GM18505 (cell line): ENCODE measurements at regions not wholly inside any gene's neighbourhood (a gene's known extent, or its start where the extent isn't known, plus 50 kb on each side); places are given as distances from the start of the nearest gene placed in this dataset.

Experiments
- ATAC-seq: cut with Tn5 transposase; IDR thresholded peaks from one replicate; pipeline ENCODE4 v1.9.1; 2021; ENCODE audit not compliant: unreplicated experiment
- POLR2A ChIP-seq: IDR thresholded peaks from 4 replicates; pipeline ENCODE4 v1.6.1; 2011; ENCODE audit warnings: borderline replicate concordance; ENCODE audit not compliant: insufficient read depth, insufficient read length; ENCODE audit errors: extremely low read depth

DNA sequence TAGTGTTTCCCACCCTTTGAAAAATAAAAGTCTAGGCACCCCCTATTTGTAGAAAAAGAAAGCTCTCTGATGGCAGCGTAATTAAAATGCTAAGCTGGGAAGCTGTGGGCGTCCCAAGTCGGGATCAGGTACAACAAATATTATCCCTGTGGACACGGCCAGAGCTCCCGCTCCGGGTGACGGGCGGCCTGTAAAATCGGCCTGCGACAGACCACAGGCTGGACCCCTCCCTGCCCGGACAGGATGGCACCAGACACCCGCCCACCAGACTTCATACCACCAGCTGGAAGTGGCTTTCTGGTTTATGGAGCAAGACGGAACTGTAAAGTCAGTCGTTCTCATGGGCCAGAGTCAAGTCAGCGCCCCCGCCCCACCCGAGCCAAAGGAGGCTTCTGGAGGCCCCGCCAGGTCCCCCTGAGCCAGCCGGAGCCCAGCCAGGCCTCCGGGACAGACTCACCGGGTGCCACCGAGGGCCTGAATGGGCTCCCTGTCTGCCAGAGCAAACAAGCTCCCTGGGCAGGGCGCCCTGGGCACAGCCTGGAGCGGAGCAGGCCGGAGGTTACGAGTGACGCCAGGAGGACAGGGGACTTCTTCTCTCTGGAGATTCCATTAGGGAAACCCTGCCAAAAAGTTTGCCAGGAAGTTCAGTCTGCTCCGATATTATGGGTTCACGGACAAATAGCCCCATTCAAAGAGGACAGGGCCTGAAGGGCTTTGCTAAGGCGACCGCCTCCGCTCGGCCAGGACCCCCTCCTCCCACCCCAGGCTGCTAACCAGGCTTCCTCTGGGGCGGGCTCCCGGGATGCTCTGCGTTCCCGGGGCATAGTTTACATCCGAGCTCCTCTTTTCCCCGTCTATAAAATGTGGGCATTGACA, 173.7 kb downstream of the ERCC6L2 start:
- TF ChIP-seq POLR2A = no peak

DNA sequence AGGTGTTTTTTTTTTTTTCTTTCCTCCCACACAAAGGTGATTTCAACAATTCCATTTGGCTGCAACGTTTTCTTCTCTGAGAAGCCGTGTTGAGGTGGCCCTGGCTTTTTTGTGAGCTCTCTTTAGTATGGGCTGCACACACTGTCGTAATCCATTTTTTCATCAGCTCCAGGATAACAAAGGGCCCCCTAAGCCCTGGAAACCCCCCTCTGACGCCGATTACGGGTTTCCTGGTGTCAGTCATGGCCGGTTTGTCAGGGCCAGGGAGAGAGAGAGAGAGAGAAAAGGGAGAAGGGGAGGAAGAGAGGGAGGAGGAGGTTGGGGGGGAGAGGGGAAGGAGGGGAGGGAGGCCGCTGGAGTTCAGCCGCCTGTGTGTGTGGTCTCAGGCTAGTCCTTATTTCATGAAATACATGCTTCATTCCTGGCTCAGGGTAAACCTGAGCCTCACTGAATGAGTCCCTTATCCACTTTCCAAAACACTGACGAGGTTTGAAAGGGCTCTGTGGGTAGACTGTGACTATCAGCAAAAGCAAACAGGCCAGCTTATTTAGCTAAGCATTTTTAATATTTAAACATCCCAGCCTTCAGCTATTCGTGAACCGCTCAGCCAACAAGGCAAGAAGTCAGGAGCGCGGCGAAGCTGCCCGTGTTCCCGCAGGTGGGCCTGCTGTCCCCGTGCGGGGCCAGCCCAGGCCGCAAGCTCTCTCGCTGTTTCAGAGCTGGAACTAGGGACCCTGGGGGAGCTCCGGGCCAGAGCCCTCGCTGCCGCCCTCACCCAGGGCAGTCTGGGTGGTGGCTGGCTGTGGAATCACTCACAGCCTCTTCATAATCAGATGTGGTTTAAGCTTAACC, 172.8 kb downstream of the ERCC6L2 start:
- TF ChIP-seq POLR2A = no peak
- no peak for ATAC-seq

More for the DNA sequence above, 173.7 kb downstream of the ERCC6L2 start:
- ATAC-seq = no peak

DNA sequence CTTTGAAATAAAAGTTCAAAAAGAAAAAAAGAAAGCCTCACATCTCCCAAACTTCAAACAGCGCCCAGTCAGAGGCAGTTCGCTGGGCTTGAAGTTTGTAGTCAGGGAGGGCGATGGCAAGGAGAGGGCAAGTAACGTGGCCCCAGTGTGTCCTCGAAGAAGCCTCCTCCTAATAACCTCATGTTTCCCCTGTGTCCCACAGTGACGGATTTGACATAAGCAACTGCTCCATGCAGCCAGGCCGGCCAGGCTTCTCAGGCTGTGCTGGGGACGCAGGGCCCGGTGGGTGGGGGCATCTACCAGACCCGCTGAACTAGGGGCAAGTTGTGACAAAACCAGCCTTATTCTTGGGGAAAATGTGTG, 172.2 kb downstream of the ERCC6L2 start:
- TF ChIP-seq POLR2A = no peak
- ATAC-seq = no peak

DNA sequence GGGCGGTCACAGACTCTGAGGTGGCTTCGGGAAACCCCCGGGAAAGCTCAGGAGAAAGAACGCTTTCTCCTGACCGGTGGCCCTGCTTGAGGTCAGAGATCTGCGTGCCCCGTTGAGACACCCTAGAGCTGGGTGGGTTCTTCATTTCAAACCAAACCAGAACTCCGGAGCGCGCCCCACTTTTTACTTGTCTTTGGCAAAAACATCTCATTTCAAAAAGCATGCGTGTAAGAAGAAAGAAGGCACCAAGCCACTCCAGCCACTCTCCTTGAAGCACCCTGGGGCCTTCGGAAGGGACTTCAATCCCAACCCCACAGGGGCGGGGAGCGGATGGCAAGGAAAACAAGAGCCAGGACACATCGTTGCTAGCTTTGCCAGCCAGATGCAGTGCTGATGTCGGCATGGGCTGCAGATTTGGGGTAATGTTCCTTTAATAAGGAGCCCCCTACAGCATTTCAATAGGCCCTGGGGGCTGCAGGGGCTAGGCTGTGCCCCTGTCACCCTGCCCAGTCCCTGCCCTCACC, 171.7 kb downstream of the ERCC6L2 start:
- TF ChIP-seq POLR2A = no peak
- no peak for ATAC-seq

DNA sequence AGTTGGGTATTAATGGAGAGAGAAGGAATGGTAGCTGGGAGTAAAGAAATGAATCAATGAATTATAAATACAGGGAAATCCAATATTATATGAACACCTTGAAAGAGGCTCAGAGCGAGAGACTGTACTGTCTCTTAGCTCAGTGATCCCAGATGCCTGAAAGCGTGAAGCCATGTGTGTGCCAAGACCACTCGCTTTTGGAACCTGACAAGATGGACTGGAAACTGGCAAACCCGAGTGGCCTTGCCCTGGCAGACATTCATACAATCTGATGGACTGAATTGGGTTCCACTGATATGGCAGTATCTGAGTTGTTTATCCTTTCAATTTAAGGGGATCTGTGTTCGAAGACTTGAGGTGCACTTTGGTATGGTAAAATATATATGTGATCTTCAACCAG, 170.3 kb downstream of the ERCC6L2 start:
- no peak for ATAC-seq
- no peak for TF ChIP-seq POLR2A

DNA sequence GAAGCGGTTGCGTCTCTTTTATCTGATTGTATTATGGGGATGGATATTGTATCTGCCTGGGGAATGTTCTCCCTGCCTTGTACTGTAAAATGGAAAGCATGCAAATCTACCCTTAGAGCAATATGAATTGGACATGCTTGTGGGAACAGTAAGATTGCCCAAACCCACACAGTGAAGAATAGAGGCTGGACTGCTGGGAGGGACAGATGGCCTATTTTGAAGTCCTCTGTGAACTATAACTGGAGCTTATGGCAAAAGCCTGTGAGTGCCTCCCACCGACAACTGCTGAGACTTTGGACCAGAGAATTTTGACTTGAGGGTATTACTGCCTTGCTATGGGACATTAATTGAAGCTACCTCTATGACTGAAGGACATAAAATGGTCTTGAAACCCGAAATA, 168.9 kb downstream of the ERCC6L2 start:
- TF ChIP-seq POLR2A = no peak
- ATAC-seq = no peak

DNA sequence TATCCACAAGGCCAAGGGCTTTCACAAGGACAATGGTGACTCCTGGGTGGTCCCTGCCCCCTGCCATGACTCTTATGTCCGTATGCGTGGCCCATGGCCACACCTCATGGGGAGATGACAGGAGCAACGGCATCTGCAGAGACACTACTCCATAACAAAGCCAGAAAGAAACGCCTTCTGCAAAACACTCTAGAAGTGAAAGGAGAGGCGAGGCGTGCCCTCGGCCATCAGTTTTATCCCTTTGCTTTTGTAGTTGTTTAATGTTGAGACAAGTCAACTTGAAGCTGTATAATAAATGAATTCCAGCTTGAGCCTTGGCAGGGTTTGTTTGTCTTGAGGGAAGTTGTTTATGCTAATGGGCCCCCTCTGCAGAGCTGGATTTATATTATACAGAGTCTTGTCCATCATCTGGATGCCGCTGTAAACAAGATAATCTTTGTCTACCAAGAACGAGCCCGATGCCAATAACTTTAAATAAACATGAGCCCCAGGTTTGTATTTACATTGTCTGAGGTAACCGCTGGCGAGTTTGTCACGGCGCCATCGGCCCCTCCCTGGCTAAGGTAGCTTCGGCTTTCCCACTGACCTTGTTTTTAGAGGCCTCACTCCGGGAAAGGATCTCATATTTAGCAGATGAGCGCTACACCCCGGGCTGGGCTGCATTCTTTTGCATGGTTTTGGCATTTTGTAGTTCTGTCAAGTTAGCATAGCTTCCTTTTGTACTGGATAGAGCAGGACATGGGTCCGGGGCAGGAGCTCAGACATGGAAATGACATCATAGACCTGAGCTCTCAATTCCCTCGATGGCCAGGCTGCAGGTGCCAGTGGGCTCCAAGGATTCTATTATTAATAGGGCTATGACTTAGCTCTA, 165.3 kb downstream of the ERCC6L2 start:
- no peak for TF ChIP-seq POLR2A

DNA sequence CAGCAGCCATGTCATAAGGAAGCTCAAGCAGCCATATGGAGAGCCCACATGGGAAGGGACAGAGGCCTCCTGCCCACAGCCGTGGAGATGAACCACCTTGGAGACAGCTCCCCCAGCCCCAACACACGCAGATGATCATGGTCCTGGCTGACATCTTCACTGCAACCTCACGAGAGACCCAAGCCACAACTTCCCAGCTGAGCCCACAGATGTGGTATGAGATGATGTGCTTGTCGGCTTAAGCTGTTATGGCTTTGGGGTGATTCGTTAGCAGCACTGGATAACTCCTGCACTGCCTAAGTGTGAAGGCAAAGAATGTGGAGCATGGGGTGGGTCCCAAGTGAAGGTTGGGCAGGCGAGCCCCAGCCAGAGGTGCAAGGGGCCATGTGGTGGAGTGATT, 163.4 kb downstream of the ERCC6L2 start:
- TF ChIP-seq POLR2A = no peak
- no peak for ATAC-seq

More for the DNA sequence above, 165.3 kb downstream of the ERCC6L2 start:
- ATAC-seq = no peak

DNA sequence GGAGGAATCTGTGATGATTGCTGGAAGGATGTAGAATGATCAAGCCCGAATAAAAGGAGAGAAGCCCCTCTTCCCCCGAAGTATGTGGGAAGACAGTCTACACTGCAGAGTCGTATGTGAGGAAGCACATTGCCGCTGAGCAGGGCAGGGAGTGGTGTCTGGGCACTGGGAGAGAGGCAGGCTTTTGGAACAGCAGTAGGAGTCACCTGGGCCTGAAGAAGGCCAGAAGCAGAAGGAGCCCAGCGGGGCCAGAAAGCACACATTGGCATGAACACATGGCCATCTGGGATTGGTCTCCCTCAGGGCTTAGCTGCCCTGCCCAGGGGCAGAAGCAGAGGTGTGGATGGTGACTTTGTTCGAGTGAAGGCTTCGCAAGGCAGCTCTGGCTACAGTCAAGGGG, 162.8 kb downstream of the ERCC6L2 start:
- no peak for ATAC-seq
- no peak for TF ChIP-seq POLR2A

DNA sequence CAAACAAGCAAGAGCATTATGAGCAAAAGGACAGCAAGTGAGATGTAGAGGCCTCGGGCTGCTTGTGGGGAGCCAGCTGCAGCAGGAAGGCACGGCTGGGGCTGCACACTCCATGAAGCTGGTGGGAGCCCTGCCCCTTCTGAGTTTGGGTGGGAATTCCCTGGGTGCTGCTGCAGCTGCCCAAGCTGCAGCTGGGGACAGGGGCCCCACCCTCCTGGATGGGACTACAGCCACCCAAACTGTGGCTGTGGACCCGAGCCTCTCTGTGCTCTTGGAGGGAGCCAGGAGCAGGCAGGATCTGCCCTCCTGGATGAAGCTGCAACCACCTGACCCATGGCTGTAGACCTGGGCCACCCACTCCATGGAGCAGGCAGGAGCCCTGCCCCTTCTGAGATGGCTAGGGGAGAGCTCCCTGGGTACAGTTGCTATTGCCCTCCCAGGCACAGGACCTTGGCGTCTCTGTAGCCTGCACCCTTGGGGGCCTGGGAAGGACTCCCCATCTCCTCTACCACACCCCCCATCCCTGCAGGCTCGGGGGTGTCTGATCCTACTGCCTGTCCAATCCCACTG, 159.1 kb downstream of the ERCC6L2 start:
- TF ChIP-seq POLR2A = no peak
- no peak for ATAC-seq

DNA sequence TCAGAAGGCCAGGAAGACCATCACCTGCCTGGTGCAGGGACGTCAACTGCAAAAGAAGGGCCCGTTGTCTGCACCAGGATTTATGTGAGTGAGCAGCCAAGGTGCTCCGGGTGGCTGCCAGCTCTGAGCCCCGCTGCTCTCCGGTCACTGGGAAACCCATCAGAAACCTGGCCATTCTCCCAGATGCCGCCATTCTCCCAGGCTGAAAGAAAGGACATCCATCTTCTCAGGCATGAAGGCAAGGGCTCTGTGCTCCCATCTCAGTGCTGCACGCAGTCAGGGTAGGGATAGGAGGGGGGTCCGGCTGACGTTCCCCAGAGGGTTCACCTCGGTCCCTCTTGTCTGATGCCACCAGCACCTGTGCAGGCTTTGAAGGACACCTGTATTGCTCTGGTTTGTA, 158.4 kb downstream of the ERCC6L2 start:
- no peak for TF ChIP-seq POLR2A
- no peak for ATAC-seq

DNA sequence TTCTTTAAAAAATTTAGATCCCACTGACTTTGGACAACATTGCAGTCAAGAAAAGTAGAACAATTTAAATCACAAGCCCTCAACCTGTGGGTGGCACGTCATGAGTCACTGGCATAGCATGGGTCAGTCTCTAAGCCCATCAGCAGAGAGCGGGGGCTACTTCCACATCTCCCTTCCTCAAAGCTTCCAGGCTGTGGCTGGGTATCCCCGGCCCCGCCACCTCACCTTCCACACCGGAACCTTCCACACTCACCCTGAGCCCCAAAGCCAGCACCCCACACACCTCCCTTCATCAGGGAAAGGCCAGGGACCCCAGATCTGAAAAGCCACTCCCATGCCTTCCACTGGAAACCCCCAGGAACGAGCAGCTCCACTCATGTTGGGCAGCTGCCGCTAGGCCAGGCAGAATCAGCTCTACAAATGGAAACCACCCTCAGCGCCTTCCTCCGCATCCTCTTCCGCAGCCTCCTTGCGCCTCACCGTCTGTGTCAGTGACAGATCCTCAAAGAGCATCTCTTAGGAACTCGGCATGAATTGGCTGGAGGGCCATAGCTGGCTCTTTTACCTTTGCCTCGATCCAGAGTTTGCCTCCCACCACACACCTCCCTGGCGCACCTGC, 156.5 kb downstream of the ERCC6L2 start:
- no peak for TF ChIP-seq POLR2A
- ATAC-seq = no peak

DNA sequence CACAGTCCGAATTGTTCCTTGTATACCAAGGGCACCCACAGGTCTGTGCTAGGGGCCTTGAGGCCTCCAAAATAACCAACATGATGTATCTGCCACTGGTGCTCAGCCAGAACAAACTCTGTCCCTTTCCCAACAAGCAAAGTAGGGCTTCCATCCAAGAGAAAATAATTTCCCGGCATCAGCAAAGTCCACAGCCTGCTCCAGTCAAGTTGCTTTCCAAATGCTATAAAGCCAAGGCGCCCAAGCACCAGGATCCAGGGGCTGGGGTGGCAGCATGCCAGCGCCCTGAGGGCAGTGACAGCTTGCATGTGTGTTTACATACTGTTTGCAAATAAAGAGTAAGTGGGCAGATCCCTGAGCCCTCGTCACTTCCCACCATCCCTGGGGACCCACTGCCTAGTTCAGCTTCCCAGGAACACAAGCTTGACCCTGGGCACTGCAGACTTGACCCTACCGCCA, 155.9 kb downstream of the ERCC6L2 start:
- no peak for ATAC-seq
- no peak for TF ChIP-seq POLR2A
